HEK293 (cell line): ENCODE measurements at regions not wholly inside any gene's neighbourhood (a gene's known extent, or its start where the extent isn't known, plus 50 kb on each side); places are given as distances from the start of the nearest gene placed in this dataset.

Experiments
- CTCF ChIA-PET: fragments of 350-600 bp; formaldehyde crosslinking; extraction: SDS; loops from one replicate; lab custom pipeline; 2021; ENCODE audit warnings: antibody characterized with exemption; lab: Yijun Ruan, JAX
- POLR2A ChIA-PET: fragments of 300-600 bp; formaldehyde crosslinking; extraction: SDS; loops from one replicate; lab custom pipeline; 2020; ENCODE audit warnings: antibody characterized with exemption, inconsistent platforms; lab: Yijun Ruan, JAX
- H3K27ac ChIP-seq: fragments of 200-500 bp; sonication (Bioruptor generic); 2 replicates; pipeline ENCODE4 v1.5.1; 2014; ENCODE audit warnings: low read depth, low read length, control low read depth, inconsistent platforms; ENCODE audit errors: extremely low read depth
- H3K36me3 ChIP-seq, 2 experiments: fragments of 200-500 bp in 1 of 2; sonication (Bioruptor generic) in 1 of 2; 1 replicate in 1 of 2; 2 replicates in 1 of 2; pipeline ENCODE4 v1.5.1; 2014 to 2017; ENCODE audit warnings: inconsistent platforms in 2 of 2, low read length in 2 of 2; ENCODE audit not compliant: control insufficient read depth in 2 of 2, insufficient read depth in 1 of 2
- H3K4me1 ChIP-seq: fragments of 200-500 bp; sonication (Bioruptor generic); 2 replicates; pipeline ENCODE4 v1.5.1; 2014; ENCODE audit warnings: mild to moderate bottlenecking, low read length, inconsistent platforms; ENCODE audit not compliant: control insufficient read depth, insufficient read depth
- H3K4me3 ChIP-seq: 2 replicates; pipeline ENCODE4 v1.5.1; 2011; ENCODE audit warnings: low read depth, mild to moderate bottlenecking, control low read depth, low read length, moderate library complexity
- H3K9me3 ChIP-seq: fragments of 200-500 bp; sonication (Bioruptor generic); 2 replicates; pipeline ENCODE4 v1.5.1; 2014; ENCODE audit warnings: low read depth, low read length, inconsistent platforms; ENCODE audit not compliant: control insufficient read depth, insufficient read depth
- GLIS2 ChIP-seq: fragments of 450-650 bp; formaldehyde crosslinking; IDR thresholded peaks from 2 replicates; pipeline ENCODE4 v1.5.1; 2016; ENCODE audit warnings: missing biosample characterization, missing genetic modification characterization
- KLF1 ChIP-seq: fragments of 450-650 bp; formaldehyde crosslinking; IDR thresholded peaks from 2 replicates; pipeline ENCODE4 v1.5.1; 2016; ENCODE audit warnings: missing biosample characterization, missing genetic modification characterization
- KLF9 ChIP-seq: fragments of 450-650 bp; formaldehyde crosslinking; IDR thresholded peaks from 2 replicates; pipeline ENCODE4 v1.5.1; 2016; ENCODE audit warnings: missing biosample characterization, missing genetic modification characterization, low read depth
- OSR2 ChIP-seq: fragments of 450-650 bp; formaldehyde crosslinking; IDR thresholded peaks from 2 replicates; pipeline ENCODE4 v1.5.1; 2016; ENCODE audit warnings: missing biosample characterization, missing genetic modification characterization
- PRDM4 ChIP-seq: fragments of 450-650 bp; formaldehyde crosslinking; IDR thresholded peaks from 2 replicates; pipeline ENCODE4 v1.5.1; 2017; ENCODE audit warnings: missing biosample characterization, missing genetic modification characterization
- PRDM6 ChIP-seq: fragments of 450-650 bp; formaldehyde crosslinking; IDR thresholded peaks from 2 replicates; pipeline ENCODE4 v1.5.1; 2017; ENCODE audit warnings: missing biosample characterization, missing genetic modification characterization
- REPIN1 ChIP-seq: fragments of 450-650 bp; formaldehyde crosslinking; IDR thresholded peaks from 2 replicates; pipeline ENCODE4 v1.5.1; 2017; ENCODE audit warnings: missing biosample characterization, missing genetic modification characterization, low read depth
- ZEB2 ChIP-seq: fragments of 450-650 bp; formaldehyde crosslinking; IDR thresholded peaks from 2 replicates; pipeline ENCODE4 v1.5.1; 2016; ENCODE audit warnings: missing biosample characterization, missing genetic modification characterization
- ZIC2 ChIP-seq: fragments of 450-650 bp; formaldehyde crosslinking; IDR thresholded peaks from 2 replicates; pipeline ENCODE4 v1.5.1; 2016; ENCODE audit warnings: missing biosample characterization, missing genetic modification characterization
- ZNF138 ChIP-seq: fragments of 450-650 bp; formaldehyde crosslinking; IDR thresholded peaks from 2 replicates; pipeline ENCODE4 v1.5.1; 2016; ENCODE audit warnings: missing biosample characterization, missing genetic modification characterization, borderline replicate concordance
- ZNF624 ChIP-seq: fragments of 450-650 bp; formaldehyde crosslinking; IDR thresholded peaks from 2 replicates; pipeline ENCODE4 v1.5.1; 2017; ENCODE audit warnings: missing biosample characterization, missing genetic modification characterization
- ZNF658 ChIP-seq: fragments of 450-650 bp; formaldehyde crosslinking; IDR thresholded peaks from 2 replicates; pipeline ENCODE4; 2016; ENCODE audit warnings: missing biosample characterization, missing genetic modification characterization
- ZNF747 ChIP-seq: fragments of 450-650 bp; formaldehyde crosslinking; IDR thresholded peaks from 2 replicates; pipeline ENCODE4 v1.5.1; 2016; ENCODE audit warnings: missing biosample characterization, missing genetic modification characterization
- ZNF830 ChIP-seq: fragments of 450-650 bp; IDR thresholded peaks from 2 replicates; pipeline ENCODE4 v1.5.0; 2018; ENCODE audit warnings: missing biosample characterization, missing genetic modification characterization, low read depth, mild to moderate bottlenecking, moderate library complexity
- ZSCAN23 ChIP-seq: fragments of 450-650 bp; formaldehyde crosslinking; IDR thresholded peaks from 2 replicates; pipeline ENCODE4 v1.5.1; 2016; ENCODE audit warnings: missing biosample characterization, missing genetic modification characterization
- TF ChIP-seq, protein P1 (sequence below): fragments of 450-650 bp; formaldehyde crosslinking; IDR thresholded peaks from 2 replicates; pipeline ENCODE4 v1.5.1; 2016; ENCODE audit warnings: missing biosample characterization, missing genetic modification characterization
- TF ChIP-seq, protein P2 (sequence below): fragments of 450-650 bp; formaldehyde crosslinking; IDR thresholded peaks from 2 replicates; pipeline ENCODE4 v1.5.1; 2016; ENCODE audit warnings: missing biosample characterization, missing genetic modification characterization, low read depth
- TF ChIP-seq, protein P3 (sequence below): fragments of 450-650 bp; formaldehyde crosslinking; IDR thresholded peaks from 2 replicates; pipeline ENCODE4 v1.5.1; 2016; ENCODE audit warnings: missing biosample characterization, missing genetic modification characterization
- TF ChIP-seq, protein P4 (sequence below): fragments of 450-650 bp; formaldehyde crosslinking; IDR thresholded peaks from 2 replicates; pipeline ENCODE4 v1.5.1; 2016; ENCODE audit warnings: missing biosample characterization, missing genetic modification characterization, borderline replicate concordance

DNA sequence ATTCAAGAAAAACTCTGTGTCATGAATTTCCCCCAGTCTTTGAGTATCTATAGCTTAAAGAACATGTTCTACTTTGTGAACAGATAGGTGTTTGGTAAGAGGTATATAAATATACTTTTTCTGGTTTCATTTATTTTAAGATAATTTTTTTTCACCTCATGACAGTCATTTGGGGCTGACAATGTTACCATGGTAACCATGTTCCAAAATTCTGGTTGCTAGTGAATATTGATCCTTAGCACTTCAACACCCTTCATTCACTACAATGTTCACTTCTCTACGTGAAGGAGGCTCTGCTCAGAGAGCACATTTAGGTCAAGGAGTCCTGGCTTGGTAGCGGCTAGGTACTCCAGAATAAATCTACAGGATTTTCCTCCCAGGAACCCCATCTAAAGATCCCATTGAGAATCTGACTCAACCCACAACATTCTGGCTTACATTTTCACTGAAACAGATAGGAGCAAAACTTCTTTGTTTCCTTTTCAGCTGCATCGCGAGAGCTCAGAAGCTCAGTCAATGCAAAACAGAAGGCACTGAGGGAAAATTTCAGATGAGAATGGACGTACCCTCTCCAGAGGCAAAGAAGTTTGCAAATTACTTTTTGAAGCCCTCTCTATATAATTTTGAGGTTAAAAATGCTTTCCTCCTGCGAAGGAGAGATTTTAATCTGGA lies 93.6 kb downstream of the ARF6 start:
- ChIA-PET POLR2A (no interaction called here), CTCF (no interaction called here)
- Histone ChIP-seq H3K27ac (no peak overlapping the region), H3K4me1 (no peaks in the 10 kb centered on the region), H3K36me3 (no peaks in the 10 kb centered on the region), H3K9me3 (no peaks in the 10 kb centered on the region), H3K4me3 (no peak overlapping the region)
- TF ChIP-seq GLIS2 (tag by site-specific recombination), result no peak
- no peak for TF ChIP-seq REPIN1 (tag by site-specific recombination)
- TF ChIP-seq ZIC2 (tag by site-specific recombination), result no peak
- TF ChIP-seq, protein P1, sequence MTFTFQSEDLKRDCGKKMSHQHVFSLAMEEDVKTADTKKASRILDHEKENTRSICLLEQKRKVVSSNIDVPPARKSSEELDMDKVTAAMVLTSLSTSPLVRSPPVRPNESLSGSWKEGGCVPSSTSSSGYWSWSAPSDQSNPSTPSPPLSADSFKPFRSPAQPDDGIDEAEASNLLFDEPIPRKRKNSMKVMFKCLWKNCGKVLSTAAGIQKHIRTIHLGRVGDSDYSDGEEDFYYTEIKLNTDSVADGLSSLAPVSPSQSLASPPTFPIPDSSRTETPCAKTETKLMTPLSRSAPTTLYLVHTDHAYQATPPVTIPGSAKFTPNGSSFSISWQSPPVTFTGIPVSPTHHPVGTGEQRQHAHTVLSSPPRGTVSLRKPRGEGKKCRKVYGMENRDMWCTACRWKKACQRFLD (tag by site-specific recombination), result no peak
- no peak for TF ChIP-seq ZNF830 (tag by site-specific recombination)
- TF ChIP-seq ZNF138 (tag by site-specific recombination), result no peak
- TF ChIP-seq KLF1 (tag by site-specific recombination), result no peak

- Histone ChIP-seq H3K9me3 (no peaks in the 10 kb centered on the region), H3K27ac (no peak overlapping the region), H3K4me1 (no peaks in the 10 kb centered on the region)
- TF ChIP-seq, protein P2, sequence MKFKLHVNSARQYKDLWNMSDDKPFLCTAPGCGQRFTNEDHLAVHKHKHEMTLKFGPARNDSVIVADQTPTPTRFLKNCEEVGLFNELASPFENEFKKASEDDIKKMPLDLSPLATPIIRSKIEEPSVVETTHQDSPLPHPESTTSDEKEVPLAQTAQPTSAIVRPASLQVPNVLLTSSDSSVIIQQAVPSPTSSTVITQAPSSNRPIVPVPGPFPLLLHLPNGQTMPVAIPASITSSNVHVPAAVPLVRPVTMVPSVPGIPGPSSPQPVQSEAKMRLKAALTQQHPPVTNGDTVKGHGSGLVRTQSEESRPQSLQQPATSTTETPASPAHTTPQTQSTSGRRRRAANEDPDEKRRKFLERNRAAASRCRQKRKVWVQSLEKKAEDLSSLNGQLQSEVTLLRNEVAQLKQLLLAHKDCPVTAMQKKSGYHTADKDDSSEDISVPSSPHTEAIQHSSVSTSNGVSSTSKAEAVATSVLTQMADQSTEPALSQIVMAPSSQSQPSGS, result no peak
- TF ChIP-seq REPIN1 (tag by site-specific recombination), result no peak
- no peak for TF ChIP-seq ZNF658
- TF ChIP-seq ZSCAN23, result no peak
- TF ChIP-seq, protein P3, sequence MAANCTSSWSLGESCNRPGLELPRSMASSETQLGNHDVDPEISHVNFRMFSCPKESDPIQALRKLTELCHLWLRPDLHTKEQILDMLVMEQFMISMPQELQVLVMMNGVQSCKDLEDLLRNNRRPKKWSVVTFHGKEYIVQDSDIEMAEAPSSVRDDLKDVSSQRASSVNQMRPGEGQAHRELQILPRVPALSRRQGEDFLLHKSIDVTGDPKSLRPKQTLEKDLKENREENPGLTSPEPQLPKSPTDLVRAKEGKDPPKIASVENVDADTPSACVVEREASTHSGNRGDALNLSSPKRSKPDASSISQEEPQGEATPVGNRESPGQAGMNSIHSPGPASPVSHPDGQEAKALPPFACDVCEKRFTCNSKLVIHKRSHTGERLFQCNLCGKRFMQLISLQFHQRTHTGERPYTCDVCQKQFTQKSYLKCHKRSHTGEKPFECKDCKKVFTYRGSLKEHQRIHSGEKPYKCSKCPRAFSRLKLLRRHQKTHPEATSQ (tag by site-specific recombination), result no peak
- TF ChIP-seq ZNF624 (tag by site-specific recombination), result no peak
- TF ChIP-seq, protein P4, sequence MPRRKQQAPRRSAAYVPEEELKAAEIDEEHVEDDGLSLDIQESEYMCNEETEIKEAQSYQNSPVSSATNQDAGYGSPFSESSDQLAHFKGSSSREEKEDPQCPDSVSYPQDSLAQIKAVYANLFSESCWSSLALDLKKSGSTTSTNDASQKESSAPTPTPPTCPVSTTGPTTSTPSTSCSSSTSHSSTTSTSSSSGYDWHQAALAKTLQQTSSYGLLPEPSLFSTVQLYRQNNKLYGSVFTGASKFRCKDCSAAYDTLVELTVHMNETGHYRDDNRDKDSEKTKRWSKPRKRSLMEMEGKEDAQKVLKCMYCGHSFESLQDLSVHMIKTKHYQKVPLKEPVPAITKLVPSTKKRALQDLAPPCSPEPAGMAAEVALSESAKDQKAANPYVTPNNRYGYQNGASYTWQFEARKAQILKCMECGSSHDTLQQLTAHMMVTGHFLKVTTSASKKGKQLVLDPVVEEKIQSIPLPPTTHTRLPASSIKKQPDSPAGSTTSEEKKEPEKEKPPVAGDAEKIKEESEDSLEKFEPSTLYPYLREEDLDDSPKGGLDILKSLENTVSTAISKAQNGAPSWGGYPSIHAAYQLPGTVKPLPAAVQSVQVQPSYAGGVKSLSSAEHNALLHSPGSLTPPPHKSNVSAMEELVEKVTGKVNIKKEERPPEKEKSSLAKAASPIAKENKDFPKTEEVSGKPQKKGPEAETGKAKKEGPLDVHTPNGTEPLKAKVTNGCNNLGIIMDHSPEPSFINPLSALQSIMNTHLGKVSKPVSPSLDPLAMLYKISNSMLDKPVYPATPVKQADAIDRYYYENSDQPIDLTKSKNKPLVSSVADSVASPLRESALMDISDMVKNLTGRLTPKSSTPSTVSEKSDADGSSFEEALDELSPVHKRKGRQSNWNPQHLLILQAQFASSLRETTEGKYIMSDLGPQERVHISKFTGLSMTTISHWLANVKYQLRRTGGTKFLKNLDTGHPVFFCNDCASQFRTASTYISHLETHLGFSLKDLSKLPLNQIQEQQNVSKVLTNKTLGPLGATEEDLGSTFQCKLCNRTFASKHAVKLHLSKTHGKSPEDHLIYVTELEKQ (tag by site-specific recombination), result no peak
- no peak for TF ChIP-seq PRDM6 (tag by site-specific recombination)
- TF ChIP-seq KLF9 (tag by site-specific recombination), result no peak
- no peak for TF ChIP-seq ZEB2
- TF ChIP-seq ZNF747 (tag by site-specific recombination), result no peak
- no peak for TF ChIP-seq PRDM4 (tag by site-specific recombination)
- no peak for TF ChIP-seq OSR2 (tag by site-specific recombination)
- TF ChIP-seq, all 188 proteins: peak for 0
- H3K36me3 ChIP-seq, result no peaks in the 10 kb centered on the region
- ChIA-PET POLR2A (no interaction called here), CTCF (no interaction called here)
- no peak overlapping the region for H3K4me3 ChIP-seq
These were observed 95.5 kb downstream of the ARF6 start for GRCh38 chr14:49988080-49988990.
